ENCODE measurements at regions not wholly inside any gene's neighbourhood (a gene's known extent, or its start where the extent isn't known, plus 50 kb on each side); places are given as distances from the start of the nearest gene placed in this dataset.

- H2BK120ac ChIP-seq (ENCODE audit: low read depth, low read length, poor library complexity, severe bottlenecking) = no peak overlapping the region
- no peak overlapping the region for H3K4me3 Mint-ChIP-seq
- H3K14ac ChIP-seq (ENCODE audit: insufficient read depth, low read length) = no peak overlapping the region
- H3K36me3 Mint-ChIP-seq (ENCODE audit: insufficient read depth in 1 of 3, low read depth in 3 of 3) = no peaks in the 10 kb centered on the region
- H3K4me2 ChIP-seq (ENCODE audit: insufficient read depth, insufficient read length, low read length) = no peak overlapping the region
- no peak for DNase-seq
- H3K79me2 ChIP-seq (ENCODE audit: insufficient read depth, low read length) = no peaks in the 10 kb centered on the region
- no peaks in the 10 kb centered on the region for H3K23me2 ChIP-seq (ENCODE audit: insufficient read length, low read depth, low read length, poor library complexity, severe bottlenecking)
- no peak overlapping the region for H4K5ac ChIP-seq (ENCODE audit: insufficient read length, low read depth, low read length)
- H4K91ac ChIP-seq (ENCODE audit: insufficient read length, low read depth, low read length) = no peak overlapping the region
- no peak overlapping the region for H3K4ac ChIP-seq (ENCODE audit: low read depth, low read length)
- H3K18ac ChIP-seq (ENCODE audit: insufficient read length, low read depth, low read length) = no peak overlapping the region
- H2BK20ac ChIP-seq (ENCODE audit: low read depth, low read length, poor library complexity, severe bottlenecking) = no peak overlapping the region
- no peaks in the 10 kb centered on the region for H3K4me1 ChIP-seq (ENCODE audit: insufficient read depth, low read length)
- no peak overlapping the region for H2BK15ac ChIP-seq (ENCODE audit: low read depth, low read length)
- TF ChIP-seq, protein P1, sequence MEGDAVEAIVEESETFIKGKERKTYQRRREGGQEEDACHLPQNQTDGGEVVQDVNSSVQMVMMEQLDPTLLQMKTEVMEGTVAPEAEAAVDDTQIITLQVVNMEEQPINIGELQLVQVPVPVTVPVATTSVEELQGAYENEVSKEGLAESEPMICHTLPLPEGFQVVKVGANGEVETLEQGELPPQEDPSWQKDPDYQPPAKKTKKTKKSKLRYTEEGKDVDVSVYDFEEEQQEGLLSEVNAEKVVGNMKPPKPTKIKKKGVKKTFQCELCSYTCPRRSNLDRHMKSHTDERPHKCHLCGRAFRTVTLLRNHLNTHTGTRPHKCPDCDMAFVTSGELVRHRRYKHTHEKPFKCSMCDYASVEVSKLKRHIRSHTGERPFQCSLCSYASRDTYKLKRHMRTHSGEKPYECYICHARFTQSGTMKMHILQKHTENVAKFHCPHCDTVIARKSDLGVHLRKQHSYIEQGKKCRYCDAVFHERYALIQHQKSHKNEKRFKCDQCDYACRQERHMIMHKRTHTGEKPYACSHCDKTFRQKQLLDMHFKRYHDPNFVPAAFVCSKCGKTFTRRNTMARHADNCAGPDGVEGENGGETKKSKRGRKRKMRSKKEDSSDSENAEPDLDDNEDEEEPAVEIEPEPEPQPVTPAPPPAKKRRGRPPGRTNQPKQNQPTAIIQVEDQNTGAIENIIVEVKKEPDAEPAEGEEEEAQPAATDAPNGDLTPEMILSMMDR (conservative IDR thresholded peaks at IDR 0.05) = no peak
- no peak overlapping the region for H2AFZ ChIP-seq (ENCODE audit: low read length)
- no peaks in the 10 kb centered on the region for H4K20me1 ChIP-seq (ENCODE audit: control insufficient read depth, insufficient read depth, insufficient read length)
- H3K56ac ChIP-seq (ENCODE audit: insufficient read length, low read depth, low read length) = no peak overlapping the region
- H2BK12ac ChIP-seq (ENCODE audit: insufficient read length, low read depth, low read length) = no peak overlapping the region
- no peaks in the 10 kb centered on the region for H3K9me3 ChIP-seq (ENCODE audit: control insufficient read depth, low read depth, low read length)
- H3K23ac ChIP-seq (ENCODE audit: insufficient read length, low read depth, low read length) = no peak overlapping the region
- H3K27me3 ChIP-seq (ENCODE audit: insufficient read depth, low read length) = no peaks in the 10 kb centered on the region
- H3K79me1 ChIP-seq (ENCODE audit: insufficient read depth, low read depth, low read length, poor library complexity, severe bottlenecking) = no peaks in the 10 kb centered on the region
- no peak overlapping the region for H4K8ac ChIP-seq (replicated peaks; ENCODE audit: insufficient read length, low read depth, low read length)
- no peak overlapping the region for H3K27ac Mint-ChIP-seq
- H3K9me3 Mint-ChIP-seq = no peaks in the 10 kb centered on the region
- H2AK5ac ChIP-seq (ENCODE audit: insufficient read length, low read length) = no peak overlapping the region
- H3K27me3 Mint-ChIP-seq (ENCODE audit: low read depth) = peaks cover 5% of the 10 kb centered on the region; the same call in 1 of the 2 replicates
- no peak overlapping the region for H3T11ph ChIP-seq (ENCODE audit: low read length)
- no CpG with 5 or more reads among the region's 5 CpGs for WGBS (ENCODE audit: extremely low coverage, insufficient read length, low lambda C conversion rate)
- H3K9ac ChIP-seq (ENCODE audit: extremely low read depth, insufficient read length, low read length) = no peak overlapping the region
- no peak overlapping the region for H2BK5ac ChIP-seq (ENCODE audit: insufficient read length, low read length)
- H3K27ac ChIP-seq (ENCODE audit: insufficient read length, low read depth, low read length) = no peak overlapping the region
- H3K4me1 Mint-ChIP-seq = no peaks in the 10 kb centered on the region
Observed at GRCh38 chr1:190578017-190578416, 100.4 kb upstream of the BRINP3 start.
